HG03565 (cell line): ENCODE measurements at regions not wholly inside any gene's neighbourhood (a gene's known extent, or its start where the extent isn't known, plus 50 kb on each side); places are given as distances from the start of the nearest gene placed in this dataset.
A peak's percentile ranks its signal among the peaks of the same experiment; 100 is the strongest.

ENCODE experiments used
- ATAC-seq: cut with Tn5 transposase; IDR thresholded peaks from one replicate; pipeline ENCODE4 v1.9.1; 2021; ENCODE audit warnings: mild to moderate bottlenecking, moderate library complexity; ENCODE audit not compliant: unreplicated experiment

- no peak for ATAC-seq
Measured at GRCh38 chr1:59017501-59018231, 233.8 kb upstream of the JUN start.

GRCh38 chr1:59018446-59018845 lies 234.6 kb upstream of the JUN start:
- ATAC-seq: no peak

- ATAC-seq: no peak
Measured at GRCh38 chr1:59018860-59019259, 235.0 kb upstream of the JUN start.

DNA sequence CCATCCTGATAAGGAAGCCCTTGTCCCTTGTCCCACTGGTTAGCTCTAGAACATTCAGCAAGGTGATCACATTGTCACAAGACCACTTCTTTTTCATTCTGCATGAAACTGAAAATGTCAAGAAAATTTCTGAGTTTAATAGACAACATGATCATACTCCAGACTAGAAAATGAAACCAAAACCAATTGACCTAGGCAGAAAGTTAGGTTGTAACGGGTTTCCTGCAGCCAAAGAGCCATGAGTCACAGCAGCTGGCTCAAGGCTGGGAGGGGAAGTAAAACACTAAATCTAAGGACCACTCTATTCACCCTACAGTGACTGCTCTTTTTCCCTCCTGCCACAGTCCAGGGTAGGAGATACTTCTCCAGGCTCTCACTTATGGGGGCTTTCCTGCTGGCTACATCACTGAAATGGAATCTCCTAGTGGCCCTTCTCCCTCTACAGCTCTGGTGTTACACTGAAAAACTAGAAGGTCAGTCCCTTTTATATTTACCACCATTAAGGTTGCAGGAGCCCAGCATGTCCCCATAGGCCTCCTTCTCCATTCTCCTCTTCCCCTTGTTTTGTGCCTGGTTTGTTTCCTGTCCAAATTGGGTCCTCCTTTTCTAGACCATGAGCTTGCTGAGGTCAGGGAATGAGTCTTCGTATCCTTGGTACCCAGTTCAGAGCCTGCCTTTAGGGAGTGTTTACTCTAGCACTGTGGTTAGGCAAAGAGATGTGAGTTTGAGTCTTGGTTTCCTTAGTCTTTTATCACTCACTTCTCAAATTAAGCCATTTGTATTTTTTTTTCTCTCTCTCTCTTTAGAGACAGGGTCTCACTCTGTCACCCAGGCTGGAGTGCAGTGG lies 236.5 kb upstream of the JUN start:
- peak; percentile 97 for ATAC-seq

DNA sequence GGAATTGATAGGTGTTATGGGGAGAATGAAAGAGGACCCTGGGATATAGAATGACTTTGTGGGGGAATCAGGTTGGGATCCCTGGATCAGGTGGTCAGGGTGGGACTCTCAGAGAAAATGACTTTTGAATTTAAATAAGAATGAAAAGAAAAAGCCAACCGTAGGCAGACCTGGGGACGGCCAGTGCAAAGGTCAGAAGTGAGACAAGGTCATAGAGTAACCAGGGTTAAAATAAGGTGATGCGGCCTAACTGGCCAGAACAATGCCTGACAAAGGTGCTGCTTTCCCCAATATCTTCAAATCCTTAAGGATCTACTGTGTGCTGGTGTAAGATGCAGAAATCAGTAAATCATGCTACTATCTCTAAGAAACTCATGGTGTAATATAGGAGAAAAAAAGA lies 238.4 kb upstream of the JUN start:
- ATAC-seq: no peak

DNA sequence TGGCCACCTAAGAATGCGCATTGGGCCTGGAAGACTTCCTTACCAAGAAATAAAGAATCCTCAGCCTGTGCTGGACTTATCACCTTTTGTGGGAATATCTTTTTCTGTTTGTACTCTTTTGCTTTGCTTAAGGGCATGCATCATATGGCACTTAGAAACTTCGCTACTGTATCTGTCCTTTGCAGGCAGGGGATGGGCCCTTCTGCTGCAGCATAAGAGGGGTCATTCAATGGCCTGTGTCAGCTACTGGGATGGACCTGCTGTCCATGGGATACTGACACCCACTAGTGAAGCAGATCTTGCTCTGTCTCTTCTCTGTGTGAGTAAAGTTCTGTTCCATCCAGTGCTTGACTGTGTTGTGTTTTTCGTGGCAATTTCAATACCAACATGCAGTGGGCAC lies 239.0 kb upstream of the JUN start:
- no peak for ATAC-seq

- no peak for ATAC-seq
Measured at GRCh38 chr1:59025201-59025600, 241.4 kb upstream of the JUN start.

DNA sequence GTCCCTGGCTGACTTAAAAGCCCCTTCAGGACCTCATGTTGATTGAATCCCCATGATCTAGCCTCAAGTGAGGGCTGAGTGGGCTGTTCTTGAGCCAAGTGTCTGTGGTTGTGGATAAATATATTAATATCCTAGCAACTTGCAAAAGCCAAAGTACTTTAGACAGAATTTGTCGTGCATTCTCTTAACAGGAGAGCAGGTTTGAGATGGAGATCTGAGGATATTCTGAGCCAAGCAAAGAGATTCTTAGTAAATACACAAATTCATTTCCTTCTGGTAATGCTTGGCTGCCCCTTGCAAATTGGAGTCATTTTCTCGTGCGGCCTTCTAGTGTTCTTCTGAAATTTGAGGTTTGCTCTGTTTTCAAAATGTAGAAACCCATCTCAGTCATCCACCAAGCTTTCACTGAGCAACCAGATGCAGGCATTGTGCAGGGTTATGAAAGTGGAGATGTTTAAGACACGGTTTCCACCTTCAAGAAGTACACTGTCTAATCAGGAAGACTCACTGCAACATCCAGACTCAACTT lies 242.1 kb upstream of the JUN start:
- peak; percentile 83 for ATAC-seq

- ATAC-seq: peak; percentile 30
Measured at GRCh38 chr1:59026472-59026948, 242.7 kb upstream of the JUN start.

GRCh38 chr1:59027177-59027576 lies 243.3 kb upstream of the JUN start:
- no peak for ATAC-seq

GRCh38 chr1:59028048-59028447 lies 244.2 kb upstream of the JUN start:
- ATAC-seq: no peak

GRCh38 chr1:59029411-59030167 lies 245.7 kb upstream of the JUN start:
- ATAC-seq: no peak

- ATAC-seq: no peak
Measured at GRCh38 chr1:59032228-59032627, 248.4 kb upstream of the JUN start.

DNA sequence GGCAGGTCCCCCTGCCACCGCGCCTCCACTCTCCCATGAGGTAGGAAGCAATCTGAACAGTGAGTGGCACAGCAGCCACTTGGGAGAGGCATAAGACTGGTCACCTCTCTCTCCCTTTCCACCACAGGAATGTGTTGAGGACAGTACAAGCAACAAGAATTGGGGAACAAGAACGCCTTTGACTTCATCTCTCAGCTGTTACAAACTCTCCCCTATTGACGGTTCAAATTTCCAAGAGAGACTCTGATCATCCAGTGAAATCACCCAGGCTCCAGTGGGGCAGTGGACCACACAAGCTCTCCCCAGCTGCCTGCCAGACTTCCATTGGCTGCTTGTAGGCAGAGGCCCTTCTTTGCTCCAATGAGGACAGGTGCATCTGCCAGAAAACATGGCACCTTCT lies 249.9 kb upstream of the JUN start:
- no peak for ATAC-seq

GRCh38 chr1:59034925-59035324 lies 251.1 kb upstream of the JUN start:
- no peak for ATAC-seq

- ATAC-seq: no peak
Measured at GRCh38 chr1:59039551-59039950, 255.7 kb upstream of the JUN start.

GRCh38 chr1:59040486-59040885 lies 256.4 kb upstream of the FGGY start:
- ATAC-seq: no peak

- no peak for ATAC-seq
Measured at GRCh38 chr1:59041646-59042277, 255.1 kb upstream of the FGGY start.

- no peak for ATAC-seq
Measured at GRCh38 chr1:59043796-59044195, 253.1 kb upstream of the FGGY start.

DNA sequence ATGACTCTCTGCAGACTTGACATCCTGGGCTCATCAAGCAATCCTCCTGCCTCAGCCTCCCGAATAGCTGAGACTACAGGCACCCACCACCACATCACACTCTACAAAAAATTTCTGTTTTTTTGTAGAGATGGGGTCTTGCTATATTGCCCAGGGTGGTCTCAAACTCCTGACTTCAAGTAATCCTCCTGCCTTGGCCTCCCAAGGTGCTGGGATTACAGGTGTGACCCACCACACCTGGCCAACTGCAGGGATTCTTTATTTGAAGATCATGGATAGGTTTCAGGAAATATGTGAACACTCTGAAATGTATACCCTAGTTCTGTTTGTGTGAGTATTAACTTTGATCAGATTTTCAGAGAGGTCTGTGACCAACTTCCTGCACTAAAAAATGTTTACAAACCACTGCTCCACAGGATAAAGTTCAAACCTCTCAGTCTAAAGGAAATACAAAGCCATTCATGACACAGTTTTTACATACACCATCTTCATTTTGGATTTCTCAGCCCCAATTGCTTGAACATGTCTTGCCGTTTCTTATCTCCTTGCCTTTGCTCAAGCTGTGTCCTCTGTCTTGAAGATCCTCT lies 252.3 kb upstream of the FGGY start:
- no peak for ATAC-seq
